Fibroblast of villous mesenchyme (primary cell): ENCODE measurements at regions not wholly inside any gene's neighbourhood (a gene's known extent, or its start where the extent isn't known, plus 50 kb on each side); places are given as distances from the start of the nearest gene placed in this dataset.

ENCODE experiments used
- DNase-seq: peaks from one replicate; pipeline ENCODE4 v3.0.0-alpha.2; 2010; ENCODE audit warnings: low read depth
- H3K4me3 ChIP-seq: 2 replicates; pipeline ENCODE4 v1.5.1; 2011; ENCODE audit warnings: low read depth, mild to moderate bottlenecking, low read length
- CTCF ChIP-seq: IDR thresholded peaks from 2 replicates; pipeline ENCODE4 v1.5.1; 2012; ENCODE audit warnings: low read depth, mild to moderate bottlenecking, low read length; ENCODE audit not compliant: insufficient read depth

- H3K4me3 ChIP-seq = no peak overlapping the region
- no peak for DNase-seq
- no peak for TF ChIP-seq CTCF
These were observed 298.5 kb downstream of the EN1 start for GRCh38 chr2:118548880-118549488.

- DNase-seq = peak; percentile 3
- no peak overlapping the region for H3K4me3 ChIP-seq
- peak; percentile 33 for TF ChIP-seq CTCF
These were observed 308.2 kb downstream of the EN1 start for GRCh38 chr2:118539290-118539689.

- no peak for DNase-seq
- no peak for TF ChIP-seq CTCF
- H3K4me3 ChIP-seq = no peak overlapping the region
These were observed 311.1 kb downstream of the EN1 start for GRCh38 chr2:118536306-118536705.

GRCh38 chr2:118535818-118536212, 311.6 kb downstream of the EN1 start:
- TF ChIP-seq CTCF = no peak
- DNase-seq = no peak

GRCh38 chr2:118535171-118535817, 312.2 kb downstream of the EN1 start:
- H3K4me3 ChIP-seq = no peak overlapping the region
- no peak for DNase-seq
- no peak for TF ChIP-seq CTCF

More at GRCh38 chr2:118535818-118536212, 311.6 kb downstream of the EN1 start:
- H3K4me3 ChIP-seq = no peak overlapping the region

GRCh38 chr2:118530976-118531375, 316.5 kb downstream of the EN1 start:
- TF ChIP-seq CTCF = no peak
- H3K4me3 ChIP-seq = no peak overlapping the region
- no peak for DNase-seq

- TF ChIP-seq CTCF = no peak
These were observed 317.4 kb downstream of the EN1 start for GRCh38 chr2:118529908-118530599.

More at GRCh38 chr2:118529908-118530599, 317.4 kb downstream of the EN1 start:
- no peak for DNase-seq
- no peak overlapping the region for H3K4me3 ChIP-seq
